Endothelial cell of umbilical vein (primary cell): ENCODE measurements at regions not wholly inside any gene's neighbourhood (a gene's known extent, or its start where the extent isn't known, plus 50 kb on each side); places are given as distances from the start of the nearest gene placed in this dataset.

ENCODE experiments used
- BruUV-seq: library from RNA; stranded (reverse); fragments of 400-500 nt; replicated peaks from 2 replicates; lab custom pipeline; 2021; lab: Mats Ljungman, UMichigan
- CTCF ChIA-PET: fragments of 300-600, 350-600 bp; sonication (Branson Sonifier 250); formaldehyde crosslinking; loops from one replicate; lab custom pipeline; 2021; ENCODE audit warnings: antibody characterized with exemption, inconsistent platforms; lab: Charles Lee
- POLR2A ChIA-PET: fragments of 300-600, 350-600 bp; sonication (Branson Sonifier 250); formaldehyde crosslinking; loops from one replicate; lab custom pipeline; 2021; ENCODE audit warnings: antibody characterized with exemption, inconsistent platforms; lab: Charles Lee
- DNase-seq: peaks from one replicate; pipeline ENCODE4 v3.0.0-alpha.2; 2011; ENCODE audit warnings: low read depth, low spot score
- FAIRE-seq: peaks from 2 replicates; lab custom pipeline; 2011; peaks lifted over from hg19 to GRCh38; lab: Jason Lieb, UNC
- H2AFZ ChIP-seq: 2 replicates; pipeline ENCODE4 v1.6.0; 2012; ENCODE audit warnings: low read depth, low read length, control low read depth, inconsistent platforms
- H3K27ac ChIP-seq: 2 replicates; pipeline ENCODE4 v1.5.1; 2011; ENCODE audit warnings: low read depth, mild to moderate bottlenecking, control low read depth, low read length, moderate library complexity; ENCODE audit not compliant: insufficient read depth
- H3K27me3 ChIP-seq, 2 experiments: 2 replicates each; pipeline versions ENCODE4 v1.6.0 to v1.6.1; 2011; ENCODE audit warnings: low read length in 2 of 2, mixed read lengths in 1 of 2; ENCODE audit not compliant: control insufficient read depth in 2 of 2, insufficient read depth in 2 of 2
- H3K36me3 ChIP-seq, 2 experiments: 2 replicates in 1 of 2; 3 replicates in 1 of 2; pipeline ENCODE4 v1.5.1; 2011; ENCODE audit warnings: low read length in 2 of 2, mild to moderate bottlenecking in 1 of 2, moderate library complexity in 1 of 2; ENCODE audit not compliant: control insufficient read depth in 2 of 2, insufficient read depth in 2 of 2; ENCODE audit errors: extremely low read depth in 1 of 2
- H3K4me1 ChIP-seq: 3 replicates; pipeline ENCODE4 v1.5.1; 2011; ENCODE audit warnings: mild to moderate bottlenecking, low read length; ENCODE audit not compliant: control insufficient read depth, insufficient read depth; ENCODE audit errors: extremely low read depth
- H3K4me2 ChIP-seq: 2 replicates; pipeline ENCODE4 v1.6.1; 2011; ENCODE audit warnings: low read length, control low read depth, mixed read lengths; ENCODE audit not compliant: insufficient read depth
- H3K4me3 ChIP-seq, 3 experiments: fragments of 200-600 bp in 1 of 3; sonication (generic), shearing (Covaris generic) in 1 of 3; replicated peaks in 1 of 3; 2 replicates each; pipeline ENCODE4 v1.5.1; 2011 to 2016; ENCODE audit warnings: control low read depth in 3 of 3, low read length in 3 of 3, mild to moderate bottlenecking in 2 of 3, inconsistent platforms in 1 of 3, low read depth in 1 of 3, moderate library complexity in 1 of 3; ENCODE audit not compliant: insufficient read depth in 1 of 3
- H3K79me2 ChIP-seq: 2 replicates; pipeline ENCODE4 v1.6.0; 2012; ENCODE audit warnings: low read length, inconsistent platforms; ENCODE audit not compliant: control insufficient read depth, insufficient read depth
- H3K9ac ChIP-seq: replicated peaks from 2 replicates; pipeline ENCODE3; 2011; ENCODE audit warnings: low read length, control low read depth; ENCODE audit not compliant: insufficient read depth; ENCODE audit errors: extremely low read depth
- H3K9me1 ChIP-seq: replicated peaks from 3 replicates; pipeline ENCODE4 v1.6.0; 2011; ENCODE audit warnings: mild to moderate bottlenecking, low read length; ENCODE audit not compliant: control insufficient read depth, insufficient read depth; ENCODE audit errors: extremely low read depth
- H3K9me3 ChIP-seq: replicated peaks from 2 replicates; pipeline ENCODE4 v1.5.1; 2012; ENCODE audit warnings: low read length, inconsistent platforms; ENCODE audit not compliant: control insufficient read depth, insufficient read depth
- H4K20me1 ChIP-seq: replicated peaks from 2 replicates; pipeline ENCODE3; 2011; ENCODE audit warnings: mild to moderate bottlenecking, low read length; ENCODE audit not compliant: control insufficient read depth, insufficient read depth; ENCODE audit errors: extremely low read depth
- EZH2 ChIP-seq: IDR thresholded peaks from 2 replicates; pipeline ENCODE4 v1.6.1; 2012; ENCODE audit warnings: borderline replicate concordance, low read depth, mild to moderate bottlenecking, moderate library complexity, low read length, inconsistent platforms; ENCODE audit not compliant: severe bottlenecking
- FOS ChIP-seq: IDR thresholded peaks from 2 replicates; pipeline ENCODE4 v1.6.1; 2011; ENCODE audit warnings: mild to moderate bottlenecking, low read length, moderate library complexity, borderline replicate concordance; ENCODE audit not compliant: insufficient read depth
- GATA2 ChIP-seq: IDR thresholded peaks from 2 replicates; pipeline ENCODE4 v1.7.0; 2011; ENCODE audit warnings: low read depth, mild to moderate bottlenecking, moderate library complexity, mixed read lengths, low read length; ENCODE audit not compliant: insufficient read length, insufficient read depth
- JUN ChIP-seq: IDR thresholded peaks from 2 replicates; pipeline ENCODE4 v1.6.1; 2011; ENCODE audit warnings: borderline replicate concordance, low read depth; ENCODE audit not compliant: insufficient read length, insufficient read depth
- MYC ChIP-seq: IDR thresholded peaks from one replicate; pipeline ENCODE4 v1.6.1; 2011; ENCODE audit warnings: mild to moderate bottlenecking, low read depth, low read length
- POLR2A ChIP-seq: IDR thresholded peaks from 2 replicates; pipeline ENCODE4 v1.6.1; 2012; ENCODE audit warnings: low read depth, mild to moderate bottlenecking, control low read depth, low read length
- POLR2AphosphoS5 ChIP-seq: IDR thresholded peaks from 2 replicates; pipeline ENCODE4 v1.6.1; 2012; ENCODE audit warnings: low read depth, mild to moderate bottlenecking, control low read depth, low read length, moderate library complexity; ENCODE audit not compliant: insufficient read depth
- dilution Hi-C: fragments of 300-500 bp; cut with MboI; formaldehyde crosslinking; loops from one replicate; pipeline ENCODE4 v1.15.0; 2019; ENCODE audit warnings: low sequenced_read_pairs; ENCODE audit not compliant: extremely low pct_ligation_motif_present
- intact Hi-C: fragments of 100-400 bp; cut with micrococcal nuclease; formaldehyde crosslinking; loops from one replicate; pipeline ENCODE4 v1.10.0; 2022
- TF ChIP-seq, protein P1 (sequence below), 2 donors: IDR thresholded peaks; 1 replicate in 1 of 2; 2 replicates in 1 of 2; pipeline ENCODE4 v1.5.1; 2011; ENCODE audit warnings: low read length in 2 of 2, mild to moderate bottlenecking in 2 of 2, moderate library complexity in 2 of 2, control low read depth in 1 of 2, inconsistent platforms in 1 of 2, low read depth in 1 of 2; ENCODE audit not compliant: insufficient read depth in 1 of 2; ENCODE audit errors: extremely low read depth in 1 of 2
- TF ChIP-seq, protein P2 (sequence below): IDR thresholded peaks from 2 replicates; pipeline ENCODE4 v1.6.1; 2011; ENCODE audit not compliant: insufficient read depth, insufficient read length

DNA sequence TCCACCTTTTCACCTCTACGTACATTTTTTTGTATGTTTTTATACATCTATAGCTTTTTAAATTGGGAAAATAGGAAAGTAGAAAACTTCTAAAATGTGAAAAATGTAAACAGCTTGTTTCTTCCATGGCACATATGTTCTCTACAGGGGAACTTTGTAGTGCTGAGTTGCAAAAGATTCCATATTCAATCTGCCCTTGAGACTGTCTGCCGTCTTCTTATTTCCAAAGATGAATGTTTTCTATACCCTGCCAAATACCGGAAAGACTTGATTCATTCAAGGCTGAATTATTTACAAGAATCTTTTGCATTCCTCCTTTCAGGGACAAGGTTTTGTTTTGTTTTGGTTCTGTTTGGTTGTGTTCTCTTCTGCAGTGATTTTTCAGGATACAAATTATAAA is 1334.5 kb upstream of the ADGRL4 start:
- intact Hi-C loops, result no loop called here
- Histone ChIP-seq H4K20me1 (no peaks in the 10 kb centered on the region), H3K79me2 (no peaks in the 10 kb centered on the region), H3K9me3 (no peaks in the 10 kb centered on the region), H2AFZ (no peak overlapping the region), H3K4me1 (no peaks in the 10 kb centered on the region), H3K27me3 (no peaks in the 10 kb centered on the region), H3K27ac (no peak overlapping the region), H3K4me2 (no peak overlapping the region), H3K4me3 (no peak overlapping the region), H3K36me3 (no peaks in the 10 kb centered on the region), H3K9ac (no peak overlapping the region), H3K9me1 (no peaks in the 10 kb centered on the region)
- CTCF ChIA-PET, result no interaction called here
- FAIRE-seq, result no peak
- POLR2A ChIA-PET, result no interaction called here
- no peak for DNase-seq
- dilution Hi-C loops, result no loop called here
- no peak for TF ChIP-seq FOS
- no TSS peak for BruUV-seq

DNA sequence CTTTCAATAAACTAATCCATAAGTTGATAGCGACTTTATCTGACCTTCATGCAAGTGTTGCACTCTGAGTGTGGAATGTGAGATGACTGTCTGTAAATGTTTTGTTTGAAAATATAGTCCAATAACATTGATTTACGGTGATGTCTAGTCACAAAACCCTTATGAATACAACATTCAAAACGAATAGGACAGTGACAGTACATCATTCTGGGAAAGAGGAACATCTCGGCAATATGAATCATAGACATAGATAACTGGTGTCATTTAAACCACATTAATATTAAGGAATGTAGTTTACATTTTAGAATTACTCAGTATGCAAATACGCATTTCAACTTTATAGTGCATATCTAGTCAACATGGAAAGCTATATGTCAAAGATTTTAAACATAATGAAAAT is 1311.6 kb upstream of the ADGRL4 start:
- ChIA-PET CTCF (no interaction called here), POLR2A (no interaction called here)
- Histone ChIP-seq H3K36me3 (no peaks in the 10 kb centered on the region), H3K27me3 (no peaks in the 10 kb centered on the region), H3K4me1 (no peaks in the 10 kb centered on the region), H3K79me2 (no peaks in the 10 kb centered on the region), H3K4me2 (no peak overlapping the region), H3K9me1 (no peaks in the 10 kb centered on the region), H2AFZ (no peak overlapping the region), H3K9me3 (no peaks in the 10 kb centered on the region), H4K20me1 (no peaks in the 10 kb centered on the region), H3K9ac (no peak overlapping the region), H3K4me3 (no peak overlapping the region), H3K27ac (no peak overlapping the region)
- dilution Hi-C loops (no loop called here), intact Hi-C loops (no loop called here)
- DNase-seq, result no peak
- TF ChIP-seq JUN (no peak), MYC (no peak), POLR2A (no peak), FOS (no peak), GATA2 (no peak), POLR2AphosphoS5 (no peak), EZH2 (no peak)
- TF ChIP-seq, protein P1, sequence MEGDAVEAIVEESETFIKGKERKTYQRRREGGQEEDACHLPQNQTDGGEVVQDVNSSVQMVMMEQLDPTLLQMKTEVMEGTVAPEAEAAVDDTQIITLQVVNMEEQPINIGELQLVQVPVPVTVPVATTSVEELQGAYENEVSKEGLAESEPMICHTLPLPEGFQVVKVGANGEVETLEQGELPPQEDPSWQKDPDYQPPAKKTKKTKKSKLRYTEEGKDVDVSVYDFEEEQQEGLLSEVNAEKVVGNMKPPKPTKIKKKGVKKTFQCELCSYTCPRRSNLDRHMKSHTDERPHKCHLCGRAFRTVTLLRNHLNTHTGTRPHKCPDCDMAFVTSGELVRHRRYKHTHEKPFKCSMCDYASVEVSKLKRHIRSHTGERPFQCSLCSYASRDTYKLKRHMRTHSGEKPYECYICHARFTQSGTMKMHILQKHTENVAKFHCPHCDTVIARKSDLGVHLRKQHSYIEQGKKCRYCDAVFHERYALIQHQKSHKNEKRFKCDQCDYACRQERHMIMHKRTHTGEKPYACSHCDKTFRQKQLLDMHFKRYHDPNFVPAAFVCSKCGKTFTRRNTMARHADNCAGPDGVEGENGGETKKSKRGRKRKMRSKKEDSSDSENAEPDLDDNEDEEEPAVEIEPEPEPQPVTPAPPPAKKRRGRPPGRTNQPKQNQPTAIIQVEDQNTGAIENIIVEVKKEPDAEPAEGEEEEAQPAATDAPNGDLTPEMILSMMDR (IDR thresholded peaks at IDR 0.05; ENCODE audit: extremely low read depth in 1 of 2, insufficient read depth in 1 of 2, low read depth in 1 of 2, low read length in 2 of 2), result no peak
- TF ChIP-seq, protein P2, sequence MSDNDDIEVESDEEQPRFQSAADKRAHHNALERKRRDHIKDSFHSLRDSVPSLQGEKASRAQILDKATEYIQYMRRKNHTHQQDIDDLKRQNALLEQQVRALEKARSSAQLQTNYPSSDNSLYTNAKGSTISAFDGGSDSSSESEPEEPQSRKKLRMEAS, result no peak
- no TSS peak for BruUV-seq
- FAIRE-seq, result peak; percentile 12
